Ramos (cell line): ENCODE measurements at regions not wholly inside any gene's neighbourhood (a gene's known extent, or its start where the extent isn't known, plus 50 kb on each side); places are given as distances from the start of the nearest gene placed in this dataset.

Source experiments
- in situ Hi-C: fragments of 300-500 bp; cut with MboI; formaldehyde crosslinking; loops from one replicate; pipeline ENCODE4 v1.14.3; 2022; ENCODE audit warnings: low sequenced_read_pairs; ENCODE audit not compliant: unreplicated experiment

GRCh38 chr12:128170181-128170580, 96.8 kb upstream of the TMEM132C start:
- in situ Hi-C loops = no loop called here

- in situ Hi-C loops = no loop called here
These were observed 88.4 kb upstream of the TMEM132C start for GRCh38 chr12:128178565-128178964.

- in situ Hi-C loops = no loop called here
These were observed 88.0 kb upstream of the TMEM132C start for GRCh38 chr12:128178966-128179365.

GRCh38 chr12:128180166-128180565, 86.8 kb upstream of the TMEM132C start:
- in situ Hi-C loops = no loop called here

- in situ Hi-C loops = no loop called here
These were observed 76.9 kb upstream of the TMEM132C start for GRCh38 chr12:128190052-128190451.

- in situ Hi-C loops = no loop called here
These were observed 76.4 kb upstream of the TMEM132C start for GRCh38 chr12:128190614-128191013.

GRCh38 chr12:128191380-128191779, 75.6 kb upstream of the TMEM132C start:
- in situ Hi-C loops = no loop called here

GRCh38 chr12:128204711-128205110, 62.3 kb upstream of the TMEM132C start:
- in situ Hi-C loops = no loop called here

GRCh38 chr12:128205145-128205544, 61.8 kb upstream of the TMEM132C start:
- in situ Hi-C loops = no loop called here

GRCh38 chr12:128205758-128206157, 61.2 kb upstream of the TMEM132C start:
- in situ Hi-C loops = no loop called here
